Inflammatory macrophage (primary cell): ENCODE measurements at regions not wholly inside any gene's neighbourhood (a gene's known extent, or its start where the extent isn't known, plus 50 kb on each side); places are given as distances from the start of the nearest gene placed in this dataset.
"Not testable (repeated sequence)": the region's sequence is repeated elsewhere in the genome, so short reads cannot be mapped to it uniquely, and the experiment has no call there.

ENCODE experiments used
- DNase-seq, 2 donors: peaks; one replicate each; pipeline ENCODE4 v3.0.0-alpha.2; 2020 to 2022

GRCh38 chr5:29127524-29128156 is 2065.8 kb upstream of the CDH6 start:
- DNase-seq: not testable (repeated sequence)

- not testable (repeated sequence) for DNase-seq
These were observed 2067.0 kb upstream of the CDH6 start for GRCh38 chr5:29126462-29126861.

GRCh38 chr5:29122306-29122705 is 2071.2 kb upstream of the CDH6 start:
- no peak for DNase-seq

DNA sequence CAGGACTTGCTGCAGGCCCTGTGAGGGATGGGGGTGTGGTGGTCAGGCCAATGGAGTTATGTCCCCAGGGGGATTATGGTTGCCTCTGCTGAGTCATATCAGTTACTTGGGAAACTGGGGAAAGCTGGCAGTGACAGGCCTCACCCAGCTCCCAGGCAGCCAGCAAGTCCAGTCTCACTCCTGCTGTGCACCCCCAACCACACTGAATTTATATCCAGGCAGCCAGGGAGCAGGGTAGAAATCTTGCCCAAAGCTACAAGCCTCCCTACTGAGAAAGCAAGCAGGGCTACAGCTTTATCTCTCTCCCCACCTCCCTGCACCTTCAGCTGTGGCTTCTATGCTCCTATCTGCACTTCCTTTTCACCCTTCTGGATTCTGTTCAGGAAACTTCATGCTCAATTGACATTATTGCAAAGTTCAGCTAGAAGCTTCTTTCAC is 2076.0 kb upstream of the CDH9 start:
- no peak for DNase-seq

GRCh38 chr5:29113516-29113915 is 2075.1 kb upstream of the CDH9 start:
- DNase-seq: no peak

- DNase-seq: no peak
These were observed 2061.2 kb upstream of the CDH9 start for GRCh38 chr5:29099585-29099984.

DNA sequence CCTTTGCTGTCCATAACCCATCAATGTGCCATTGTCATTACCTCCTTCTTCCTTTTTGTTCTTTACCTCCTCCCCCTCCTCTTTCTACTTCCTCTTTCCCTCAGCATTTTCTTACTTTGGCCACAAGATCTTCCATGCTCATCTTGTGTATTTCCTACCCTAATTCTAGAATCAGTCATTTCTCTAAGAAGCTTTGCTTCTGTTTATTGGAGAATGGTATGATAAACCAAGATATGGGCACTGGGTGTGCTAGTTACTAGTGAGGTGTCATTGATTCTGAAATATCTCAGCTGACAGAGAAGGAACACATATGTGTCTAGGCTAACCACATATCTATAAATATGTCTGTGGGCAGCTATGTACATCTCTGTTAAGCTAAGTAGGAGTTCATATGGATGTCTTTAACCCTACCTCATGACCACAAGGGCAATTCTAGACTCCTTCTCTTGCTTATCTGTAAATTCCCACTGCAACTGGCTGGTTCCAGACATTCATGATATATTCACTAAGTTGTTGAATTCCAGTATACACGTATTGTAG is 2051.3 kb upstream of the CDH9 start:
- no peak for DNase-seq

- DNase-seq: no peak
These were observed 2046.8 kb upstream of the CDH9 start for GRCh38 chr5:29085142-29085541.

GRCh38 chr5:29079771-29080170 is 2041.4 kb upstream of the CDH9 start:
- no peak for DNase-seq

DNA sequence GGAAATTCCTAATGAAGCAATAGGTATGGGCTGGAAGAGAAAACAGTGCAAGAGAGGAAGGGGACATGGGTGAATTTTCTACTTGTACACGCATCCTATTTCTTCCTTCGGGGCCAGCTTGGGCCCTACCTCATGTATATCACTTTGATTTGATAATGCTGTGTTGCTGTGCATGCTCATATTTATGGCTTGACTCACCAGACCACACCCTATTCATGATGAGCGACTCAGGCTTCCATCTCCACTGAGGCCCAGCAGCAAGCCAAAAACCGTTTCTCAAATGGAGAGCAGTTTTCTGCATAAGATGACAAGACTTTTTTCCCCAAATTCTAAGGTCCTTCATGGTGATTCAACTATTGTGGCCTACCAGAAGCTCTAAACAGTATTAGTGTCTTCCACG is 2039.1 kb upstream of the CDH9 start:
- no peak for DNase-seq

GRCh38 chr5:29069104-29069402 is 2030.7 kb upstream of the CDH9 start:
- no peak for DNase-seq

DNA sequence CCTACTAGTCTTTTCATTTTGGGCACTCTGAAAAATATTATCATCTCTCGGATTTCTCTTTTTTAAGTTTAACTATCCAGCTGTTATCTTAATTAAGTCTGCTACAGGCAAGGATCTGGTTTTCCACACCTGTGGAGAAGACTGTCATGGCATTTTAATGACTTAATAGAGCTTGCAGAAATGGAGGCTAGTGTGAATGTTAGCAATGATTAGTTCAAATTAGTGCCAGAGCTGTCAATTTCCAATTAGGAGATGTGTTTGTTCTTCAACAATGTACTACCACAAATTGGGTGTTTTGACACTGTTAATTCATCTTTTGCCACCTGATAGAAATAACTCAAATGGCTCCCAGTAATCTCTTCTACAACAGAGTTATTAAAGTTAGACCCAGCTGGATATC is 2023.0 kb upstream of the CDH9 start:
- DNase-seq: no peak

GRCh38 chr5:29054694-29055093 is 2016.3 kb upstream of the CDH9 start:
- DNase-seq: no peak

- DNase-seq: no peak
These were observed 2015.9 kb upstream of the CDH9 start for GRCh38 chr5:29054282-29054681.

DNA sequence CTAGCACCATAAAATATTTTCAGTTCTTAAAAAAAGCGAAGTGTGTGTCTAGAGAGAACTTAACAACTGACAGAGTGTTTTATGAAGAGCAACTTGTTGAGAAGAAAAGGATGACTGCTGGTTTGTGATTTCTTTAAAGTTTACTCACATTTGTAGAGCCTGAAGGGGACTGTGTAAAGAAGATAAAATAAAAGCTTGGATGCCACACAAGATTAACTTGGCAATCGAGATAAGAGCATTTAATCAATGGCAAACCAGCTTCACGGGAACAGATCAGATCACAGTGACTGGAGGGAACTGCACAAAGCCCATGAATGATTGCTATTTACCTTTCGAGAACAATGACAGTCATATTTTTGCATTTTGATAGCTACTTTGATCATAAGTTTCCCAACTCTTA is 2013.1 kb upstream of the CDH9 start:
- no peak for DNase-seq

GRCh38 chr5:29042152-29042551 is 2003.8 kb upstream of the CDH9 start:
- no peak for DNase-seq

DNA sequence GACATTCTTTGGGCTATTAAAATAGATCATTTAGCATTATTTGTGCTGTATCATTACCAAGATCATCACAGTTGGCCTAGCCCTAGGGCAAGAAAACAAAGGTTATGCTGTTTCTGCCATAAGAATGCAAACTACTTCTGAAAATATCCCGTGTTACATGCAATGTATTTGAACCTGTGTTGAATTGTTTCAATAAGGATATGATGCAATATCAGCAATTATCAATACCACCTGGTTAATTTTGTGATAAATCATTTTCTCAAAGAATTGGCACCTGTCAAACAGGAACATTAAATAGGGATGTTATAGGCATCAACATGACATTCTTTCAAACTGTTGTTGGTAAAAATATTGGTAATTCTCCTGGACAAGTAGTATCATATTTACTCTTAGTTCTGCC is 2002.0 kb upstream of the CDH9 start:
- no peak for DNase-seq

- no peak for DNase-seq
These were observed 2001.6 kb upstream of the CDH9 start for GRCh38 chr5:29039994-29040393.

DNA sequence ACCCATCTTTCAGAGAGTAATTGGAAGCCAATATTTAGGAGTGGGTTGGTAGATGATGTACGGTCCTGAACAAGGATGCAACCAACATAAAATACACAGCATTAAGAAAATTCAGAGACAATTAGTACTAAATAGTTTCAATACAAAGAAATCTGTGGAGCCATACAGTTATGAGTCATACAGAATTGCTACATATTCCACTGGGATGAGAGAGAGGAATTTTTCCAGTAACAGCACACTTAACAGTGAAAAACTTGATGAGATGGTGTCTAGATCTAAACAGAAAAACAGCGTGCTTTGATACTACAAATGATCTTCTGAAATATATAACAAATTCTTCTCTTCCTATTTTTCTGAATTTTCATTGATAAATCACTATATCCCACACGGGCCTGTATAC is 1999.3 kb upstream of the CDH9 start:
- DNase-seq: no peak

DNA sequence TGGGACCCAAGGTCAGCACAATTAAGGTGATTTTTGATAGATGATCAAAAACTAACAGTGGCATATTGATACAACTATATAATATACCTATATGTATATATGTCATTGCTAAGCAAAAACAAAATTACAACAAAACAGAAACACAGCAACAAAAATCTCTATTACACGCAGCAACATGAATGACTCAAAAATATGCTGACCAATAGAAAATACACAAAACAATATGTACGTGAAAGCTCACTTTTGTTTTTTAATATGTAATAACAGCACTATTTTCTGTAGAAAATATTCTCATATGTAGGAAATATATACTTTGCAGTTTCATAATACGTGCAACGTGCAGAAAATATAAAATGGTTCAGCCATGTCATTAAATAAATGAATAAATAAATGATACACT is 1985.7 kb upstream of the CDH9 start:
- no peak for DNase-seq

- no peak for DNase-seq
These were observed 1985.2 kb upstream of the CDH9 start for GRCh38 chr5:29023541-29023940.

- no peak for DNase-seq
These were observed 1979.1 kb upstream of the CDH9 start for GRCh38 chr5:29017501-29017900.

GRCh38 chr5:29016067-29016466 is 1977.7 kb upstream of the CDH9 start:
- no peak for DNase-seq

DNA sequence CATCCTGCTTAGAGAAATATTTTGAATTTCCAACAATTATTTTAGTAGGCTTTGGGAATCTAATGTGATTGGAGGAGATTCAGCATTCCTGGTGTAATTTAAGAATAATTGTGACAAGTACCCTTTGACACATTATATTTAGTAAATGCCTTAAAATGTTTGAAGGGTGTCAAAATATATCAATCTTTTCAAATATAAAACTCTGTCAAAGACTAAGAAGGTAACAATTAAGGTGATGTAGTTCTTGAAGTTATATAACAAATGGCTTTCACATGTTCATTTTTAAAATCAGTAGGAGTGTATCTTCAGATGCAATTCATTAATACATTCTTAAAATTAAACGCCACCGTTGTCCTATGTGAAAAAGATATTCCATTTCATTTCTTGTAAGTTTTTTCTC is 1977.1 kb upstream of the CDH9 start:
- no peak for DNase-seq

GRCh38 chr5:29005386-29005785 is 1967.0 kb upstream of the CDH9 start:
- no peak for DNase-seq
